ENCODE measurements at regions not wholly inside any gene's neighbourhood (a gene's known extent, or its start where the extent isn't known, plus 50 kb on each side); places are given as distances from the start of the nearest gene placed in this dataset.

- TF ChIP-seq CTCF (conservative IDR thresholded peaks at IDR 0.05; ENCODE audit: low read depth, low read length) (no peak), EZH2 (IDR thresholded peaks at IDR 0.05; ENCODE audit: borderline replicate concordance, low read depth, low read length, poor library complexity, severe bottlenecking) (no peak)
Observed at GRCh38 chr1:59022799-59023198, 239.0 kb upstream of the JUN start.

Data from A673 (cell line).